Fibroblast of skin of scalp (primary cell): ENCODE measurements at regions not wholly inside any gene's neighbourhood (a gene's known extent, or its start where the extent isn't known, plus 50 kb on each side); places are given as distances from the start of the nearest gene placed in this dataset.
"Not testable (repeated sequence)": the region's sequence is repeated elsewhere in the genome, so short reads cannot be mapped to it uniquely, and the experiment has no call there.

ENCODE experiments used
- DNase-seq: peaks from one replicate; pipeline ENCODE4 v3.0.0-alpha.2; 2013

DNA sequence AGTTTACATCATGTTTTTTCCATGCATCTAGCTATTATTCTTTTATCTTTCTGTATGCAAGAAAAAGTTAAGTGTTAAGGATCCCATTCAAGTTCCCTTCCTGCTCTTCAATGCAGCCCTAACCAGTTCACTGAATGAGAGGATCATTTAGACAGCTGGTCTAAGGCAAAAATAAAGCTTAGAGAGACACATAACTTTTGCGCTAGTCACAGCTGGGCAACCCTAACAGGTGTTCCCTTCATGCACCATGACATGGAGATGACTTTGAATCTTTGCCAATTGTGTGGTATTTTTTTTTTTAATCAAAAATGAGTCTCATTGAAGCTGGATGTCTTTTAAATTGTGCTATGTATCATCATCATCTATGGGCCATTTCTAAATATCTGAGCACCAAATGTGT lies 393.8 kb upstream of the CYRIA start:
- no peak for DNase-seq

DNA sequence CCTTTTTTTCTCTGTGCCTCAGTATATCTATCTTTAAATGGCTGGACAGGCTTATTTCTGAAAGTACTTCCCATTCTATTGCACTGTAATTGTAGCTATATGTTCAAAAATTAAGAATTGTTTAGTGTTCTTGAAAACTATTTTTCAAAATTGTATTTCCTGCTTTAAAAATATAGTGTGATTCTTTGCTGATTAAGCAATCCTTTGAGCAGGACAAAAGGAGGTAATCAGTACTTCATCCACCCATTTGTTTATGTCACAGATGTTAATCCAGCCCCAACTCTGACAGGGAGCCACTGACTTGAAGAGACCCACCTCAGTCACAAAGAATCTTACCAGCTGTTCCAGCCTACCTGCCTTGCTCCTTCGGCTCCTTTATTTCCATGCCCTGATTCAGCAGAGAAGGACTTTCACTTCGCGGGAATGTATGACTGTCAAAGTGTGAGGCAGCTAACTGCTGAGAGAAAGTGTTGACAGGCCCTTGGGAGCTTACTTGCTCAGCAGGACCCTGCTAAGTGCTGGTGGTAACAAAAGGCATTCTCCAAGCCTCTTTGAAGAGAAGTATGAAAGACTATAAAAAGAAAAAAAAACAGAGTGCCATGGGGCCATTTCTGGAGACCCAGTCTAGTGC lies 393.3 kb upstream of the CYRIA start:
- DNase-seq, result no peak

DNA sequence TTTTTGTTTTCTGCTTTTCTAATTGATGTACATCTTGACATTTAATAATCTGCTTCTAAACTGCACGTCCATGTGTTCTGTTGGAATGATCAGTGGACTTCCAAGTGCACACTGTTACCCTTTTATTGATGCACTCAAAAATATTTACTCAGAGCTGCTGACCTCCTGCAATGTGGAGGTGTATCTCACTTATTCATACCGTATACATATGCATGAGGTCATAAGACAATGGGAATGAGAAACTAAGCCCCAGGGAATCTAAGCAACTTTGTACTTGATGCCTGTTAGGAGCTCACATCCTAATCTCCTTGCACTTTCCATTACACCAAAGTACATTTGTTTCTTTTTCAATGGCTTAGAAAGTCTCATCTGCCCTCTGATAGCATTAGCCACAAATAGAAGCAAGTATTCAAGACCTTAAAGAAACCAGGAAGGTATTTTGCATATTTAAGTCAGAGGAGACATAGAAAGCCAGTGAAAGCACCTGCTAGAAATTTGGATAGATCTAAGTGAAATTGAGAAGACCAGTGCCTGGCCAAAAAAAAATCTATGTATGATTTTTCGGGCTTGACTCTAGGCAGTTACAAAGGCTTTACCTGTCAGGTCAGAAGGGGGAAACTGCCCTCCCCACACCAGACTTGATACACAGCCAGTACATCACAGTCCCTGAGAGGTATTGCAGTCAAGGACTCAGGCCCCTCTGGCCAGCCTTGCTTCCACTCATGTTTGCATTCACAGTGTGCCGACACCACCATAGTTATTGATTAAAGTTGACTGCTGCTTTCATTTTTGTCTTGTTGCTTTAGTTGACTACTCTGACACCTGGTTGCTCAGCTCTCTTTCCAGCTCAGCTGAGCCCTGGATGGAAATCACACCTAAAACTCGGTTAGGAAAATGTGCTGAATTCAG lies 391.7 kb upstream of the CYRIA start:
- DNase-seq, result no peak

DNA sequence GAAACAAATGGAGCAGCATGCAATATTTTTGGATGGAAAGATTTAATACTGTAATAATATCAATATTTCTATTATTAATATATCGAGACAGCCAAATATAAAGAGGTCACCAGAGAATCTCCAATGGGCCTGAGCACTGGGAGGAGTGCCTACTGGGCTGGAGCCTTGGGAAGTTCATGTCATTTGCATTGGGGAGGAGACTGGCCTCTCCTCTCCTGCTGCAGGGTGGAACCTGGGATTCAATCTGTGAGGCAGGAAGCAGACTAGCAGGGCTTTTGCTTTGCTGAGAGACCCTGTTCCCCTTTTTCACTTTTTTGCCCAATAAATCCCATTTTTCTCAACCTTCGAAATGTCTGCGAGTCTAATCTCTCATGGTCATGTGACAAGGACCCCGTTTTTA lies 390.6 kb upstream of the CYRIA start:
- DNase-seq, result no peak

DNA sequence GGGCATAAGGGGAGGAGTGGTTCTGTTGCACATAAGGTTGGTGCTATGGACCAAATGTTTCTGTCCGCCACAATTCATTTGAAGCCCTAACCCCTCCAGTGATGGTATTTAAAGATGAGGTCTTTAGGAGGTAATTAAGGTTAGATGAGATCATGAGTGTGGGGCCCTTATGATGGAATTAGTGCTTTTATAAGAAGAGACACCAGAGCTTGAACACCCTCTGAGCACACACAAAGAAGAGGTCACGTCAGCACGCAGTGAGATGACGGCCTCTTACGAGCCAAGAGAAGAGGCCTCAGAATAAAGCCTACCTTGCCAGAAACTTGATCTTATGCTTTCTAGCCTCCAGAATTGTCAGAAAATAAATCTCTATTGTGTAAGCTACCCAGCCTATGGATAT lies 386.4 kb upstream of the CYRIA start:
- no peak for DNase-seq

DNA sequence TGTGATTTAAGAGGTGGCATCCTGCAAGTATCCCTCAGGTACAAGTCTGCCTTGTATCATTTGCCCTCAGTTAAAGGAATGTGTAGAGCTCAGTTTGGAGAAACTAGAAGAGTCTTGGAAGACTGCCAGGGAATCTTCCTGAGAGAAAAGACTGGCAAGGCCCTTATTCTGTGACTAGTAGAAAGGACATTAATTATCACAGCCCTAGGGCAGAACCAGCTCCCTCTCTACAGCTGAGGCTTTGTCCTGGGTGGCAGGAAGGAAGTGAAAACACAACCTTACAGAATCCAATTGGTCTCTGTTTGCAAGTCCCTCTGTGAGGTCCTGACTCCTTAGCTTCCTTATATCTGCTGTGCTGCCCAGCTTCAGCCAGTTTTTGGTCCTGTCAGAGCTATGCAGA lies 385.9 kb upstream of the CYRIA start:
- no peak for DNase-seq

DNA sequence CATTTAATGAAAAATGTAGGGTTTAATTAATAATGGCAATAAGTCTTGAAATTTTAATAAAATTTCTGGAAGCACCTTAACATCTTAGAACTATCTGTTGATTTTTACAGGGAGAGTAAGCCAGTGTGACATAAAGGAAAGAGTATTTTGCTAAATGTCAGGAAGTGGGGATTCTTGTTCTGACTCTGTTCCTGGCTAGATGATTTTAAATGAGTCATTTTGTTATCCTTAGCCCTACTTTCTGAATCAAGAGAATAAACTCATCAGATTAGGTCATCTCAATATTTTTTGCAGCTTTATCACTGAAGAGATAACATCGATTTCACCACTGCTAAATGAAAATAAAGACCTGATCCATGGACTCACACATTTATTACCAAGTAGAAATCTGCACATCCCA lies 377.5 kb upstream of the CYRIA start:
- DNase-seq, result peak; percentile 1

DNA sequence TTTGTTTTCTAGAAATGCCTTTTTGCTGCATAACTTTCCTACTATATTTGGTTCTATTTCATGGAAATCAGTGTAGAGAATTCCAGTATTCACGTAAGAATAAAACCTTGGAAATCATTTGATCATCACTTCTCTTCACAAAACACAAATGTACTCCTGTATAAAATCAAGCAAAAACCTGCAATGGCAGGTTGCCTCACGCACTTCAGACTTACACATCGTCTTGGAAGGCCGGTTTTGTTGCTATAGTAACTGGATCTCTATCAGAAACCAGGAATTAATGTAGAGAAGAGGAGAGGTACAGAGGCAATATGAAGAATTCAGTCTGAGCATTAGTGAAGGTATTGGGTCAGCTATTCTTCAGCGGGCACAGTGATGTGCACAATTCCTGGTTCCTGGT lies 370.7 kb upstream of the CYRIA start:
- no peak for DNase-seq

DNA sequence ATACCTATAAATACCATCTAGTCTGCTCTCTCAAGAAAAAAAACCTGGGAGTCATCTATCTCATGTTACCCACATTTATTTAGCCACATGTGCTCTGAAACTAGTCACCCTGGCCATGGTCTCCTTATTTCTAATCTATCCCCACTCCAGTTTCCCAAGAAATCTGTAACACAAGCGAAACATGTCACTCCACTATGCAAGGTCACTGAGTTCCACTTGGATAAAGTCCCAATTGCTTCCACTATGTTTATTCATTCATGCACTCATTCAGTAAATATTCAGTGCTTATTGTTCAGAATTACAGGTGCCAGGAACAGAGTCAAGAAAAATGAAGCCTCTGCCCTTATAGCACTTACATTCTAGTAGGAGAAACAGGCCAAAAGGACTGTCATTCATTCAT lies 369.4 kb upstream of the CYRIA start:
- no peak for DNase-seq

DNA sequence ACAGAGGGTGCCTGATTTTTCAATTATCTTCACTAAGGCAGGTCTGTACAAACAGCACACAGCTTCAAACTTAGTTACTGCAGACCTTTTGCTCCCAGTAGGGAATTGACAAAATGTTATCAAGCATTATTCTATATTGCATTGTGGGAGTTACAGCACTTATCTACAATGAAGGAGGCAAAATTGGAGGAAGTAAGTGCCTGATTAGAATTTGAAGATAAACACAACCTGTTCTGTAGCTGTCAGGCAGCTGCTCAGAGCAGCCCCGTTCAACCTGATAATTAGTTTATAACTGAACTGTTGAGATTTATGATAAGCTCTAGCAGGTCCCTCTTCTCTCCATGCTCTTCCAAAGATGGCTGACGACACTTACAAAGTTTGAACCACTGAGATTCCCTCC lies 364.4 kb upstream of the CYRIA start:
- no peak for DNase-seq

DNA sequence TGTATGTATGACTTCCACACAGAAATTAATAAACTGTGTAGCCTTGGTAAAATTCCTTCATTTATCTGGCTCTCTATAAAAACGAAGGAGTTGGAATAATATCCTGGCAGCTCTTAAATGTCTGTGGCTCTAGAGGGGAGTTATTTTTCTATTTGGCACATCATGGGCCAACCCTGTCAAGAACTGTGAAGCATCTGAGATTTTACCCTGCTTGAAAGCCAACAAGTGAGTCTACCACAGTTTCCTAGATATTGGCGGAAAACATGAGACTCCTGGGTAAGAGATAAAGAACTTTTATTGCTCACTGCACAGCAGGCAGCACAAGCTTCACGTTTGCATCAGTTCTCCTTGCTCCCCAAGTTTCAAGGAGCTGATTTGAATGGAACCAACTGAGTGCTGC lies 346.7 kb upstream of the CYRIA start:
- DNase-seq, result no peak

DNA sequence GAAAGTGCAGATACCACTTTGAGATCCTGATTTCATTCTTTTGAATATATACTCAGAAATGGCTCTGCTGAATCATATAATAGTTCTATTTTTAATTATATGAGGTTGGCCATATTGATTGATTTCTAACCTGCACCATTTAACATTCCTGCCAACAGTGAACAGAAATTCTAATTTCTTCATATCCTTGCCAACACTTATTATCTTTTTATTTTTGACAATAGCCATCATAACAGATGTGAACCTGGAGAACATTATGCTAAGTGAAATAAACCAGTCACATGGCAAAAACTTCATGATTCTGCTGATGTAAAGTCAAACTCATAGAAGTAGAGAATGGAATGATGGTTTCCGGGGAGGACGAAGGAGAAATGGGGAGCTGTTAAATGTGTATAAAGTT lies 344.5 kb upstream of the CYRIA start:
- no peak for DNase-seq

DNA sequence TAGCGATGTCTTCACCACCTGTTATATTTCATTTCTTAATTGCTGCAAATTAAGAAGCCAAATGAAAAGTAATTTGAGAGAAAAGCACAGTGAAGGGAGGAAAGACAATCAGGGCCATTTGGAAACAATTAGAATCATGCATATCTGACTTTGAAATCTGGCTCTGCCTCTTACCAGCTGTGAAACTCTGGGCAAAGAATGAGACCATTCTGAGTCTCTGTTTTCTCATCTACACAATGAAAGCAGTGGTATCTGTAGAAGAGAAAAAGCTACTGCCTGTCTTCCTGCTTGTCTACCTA lies 334.5 kb upstream of the CYRIA start:
- DNase-seq, result no peak

DNA sequence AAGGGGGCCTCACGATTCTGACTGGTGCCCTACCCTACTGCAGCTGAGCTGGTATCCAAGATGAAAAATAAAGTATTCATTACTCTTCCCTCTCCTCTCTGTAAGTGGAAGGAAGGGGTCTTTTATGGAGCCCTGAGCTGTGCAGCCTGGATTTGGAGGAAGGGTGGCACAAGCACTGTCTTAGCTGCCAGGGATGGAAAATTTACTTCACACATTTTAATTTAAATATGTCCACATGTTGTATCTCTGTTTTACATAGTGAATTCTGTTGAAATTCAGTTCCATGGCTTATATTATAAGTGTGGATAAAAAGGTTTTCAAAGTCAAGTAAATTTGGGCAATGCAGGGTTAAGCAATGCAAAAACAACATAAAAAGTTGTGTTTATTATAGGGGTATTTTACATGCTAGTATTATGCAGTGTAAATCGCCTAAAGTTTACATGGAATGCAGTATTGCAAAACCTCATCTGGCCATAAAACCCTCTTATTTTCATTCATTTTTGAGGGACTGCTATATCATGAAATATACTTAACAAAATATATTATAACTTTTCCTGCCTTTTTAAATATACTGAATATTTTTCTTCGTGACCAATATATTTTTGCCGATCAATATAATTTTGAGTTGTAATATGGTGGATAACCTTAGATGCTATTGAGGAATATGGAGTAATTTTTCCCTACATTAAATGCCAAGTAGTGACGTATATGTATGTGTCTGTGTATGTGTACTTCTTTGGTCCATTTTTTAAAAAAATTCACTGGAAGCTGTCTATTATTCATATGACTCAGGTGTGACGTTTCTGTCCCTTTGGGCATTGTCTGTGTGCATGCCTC lies 333.9 kb upstream of the CYRIA start:
- no peak for DNase-seq

DNA sequence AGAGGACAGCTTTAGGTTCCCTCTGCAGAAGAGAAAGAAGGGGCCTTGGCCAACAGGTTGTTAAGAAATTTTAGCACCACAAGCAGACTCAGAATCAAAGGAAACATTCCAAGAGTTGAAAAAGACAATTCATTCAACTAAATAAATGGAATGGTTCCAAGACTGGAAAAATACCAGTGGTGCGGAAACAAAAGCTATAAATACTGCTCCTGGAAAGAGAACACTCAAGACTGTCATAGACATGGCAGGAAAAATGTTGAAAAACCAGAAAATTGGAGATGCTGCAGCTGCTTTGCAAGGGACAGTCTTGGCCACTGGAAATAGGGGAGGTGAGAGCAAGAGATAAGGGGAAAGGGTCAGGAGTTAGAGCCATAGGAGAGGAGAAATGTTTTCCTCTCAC lies 312.7 kb upstream of the CYRIA start:
- DNase-seq, result no peak

DNA sequence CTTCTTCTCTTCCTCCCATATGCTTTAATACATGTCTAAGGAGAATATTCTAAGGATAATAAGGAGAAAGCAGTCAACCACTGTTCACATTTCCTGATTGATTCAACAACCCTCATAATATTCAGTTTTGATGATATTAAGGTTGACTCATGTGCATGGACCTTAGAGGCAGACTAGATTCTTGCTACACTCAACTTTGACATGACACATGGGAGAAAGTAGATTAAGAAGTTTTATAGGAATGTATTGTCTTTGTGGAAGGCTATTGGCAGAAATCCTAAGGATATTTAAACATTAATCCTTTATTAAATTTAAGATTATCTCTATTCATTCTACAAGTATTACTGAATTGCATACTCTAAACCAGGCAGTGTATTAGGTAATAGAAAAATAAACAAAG lies 309.1 kb upstream of the CYRIA start:
- peak; percentile 1 for DNase-seq

DNA sequence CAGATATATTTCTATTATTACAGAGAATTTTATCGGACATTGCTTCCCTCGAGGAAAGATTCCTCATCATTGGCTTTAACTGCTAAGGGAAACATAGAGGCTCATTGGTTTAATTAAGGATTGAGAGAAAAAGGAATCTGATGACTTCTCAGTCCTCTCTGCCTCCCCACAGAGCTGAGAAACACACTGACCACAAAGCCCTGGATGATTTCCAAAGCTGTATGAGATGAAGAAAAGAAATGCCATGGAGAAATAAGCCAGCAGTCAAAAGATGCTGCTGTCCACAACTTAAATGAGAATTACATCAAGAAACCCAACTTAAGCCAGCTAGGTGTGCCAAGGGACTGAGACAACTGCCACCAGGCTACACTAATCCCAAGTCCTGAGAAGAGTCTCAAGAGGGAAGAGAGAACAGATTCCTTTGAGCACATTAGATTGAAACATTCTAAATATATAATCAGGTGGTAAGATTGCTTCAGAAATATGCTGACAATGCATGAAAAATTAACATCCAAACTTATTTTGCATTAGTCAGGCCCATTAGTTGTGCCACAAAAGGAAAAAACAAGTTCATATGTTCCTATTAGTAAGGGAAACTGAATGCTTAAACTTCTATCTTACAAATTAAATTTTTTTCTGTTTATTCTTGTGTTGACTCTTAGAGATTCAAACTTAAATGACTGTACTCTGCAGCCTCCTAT lies 308.1 kb upstream of the CYRIA start:
- peak; percentile 38 for DNase-seq

DNA sequence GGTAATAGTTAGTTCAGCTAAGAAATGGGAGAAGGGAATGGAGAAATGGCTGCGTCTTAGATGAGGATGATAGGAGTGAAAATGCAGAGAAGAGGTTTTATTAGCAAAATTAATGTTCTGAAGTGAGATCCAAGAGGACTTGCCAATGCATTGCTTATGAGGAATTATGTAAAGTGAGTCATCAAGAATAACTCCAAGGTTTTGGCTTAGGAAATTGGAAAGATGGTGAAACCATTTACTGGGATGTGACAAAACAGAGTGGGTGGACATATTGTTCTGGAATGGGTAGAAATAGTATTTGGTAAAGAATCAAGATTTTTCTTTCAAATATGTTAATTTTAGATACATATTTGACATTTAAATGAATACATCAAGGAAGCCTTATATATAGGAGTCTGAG lies 306.6 kb upstream of the CYRIA start:
- DNase-seq, result no peak

DNA sequence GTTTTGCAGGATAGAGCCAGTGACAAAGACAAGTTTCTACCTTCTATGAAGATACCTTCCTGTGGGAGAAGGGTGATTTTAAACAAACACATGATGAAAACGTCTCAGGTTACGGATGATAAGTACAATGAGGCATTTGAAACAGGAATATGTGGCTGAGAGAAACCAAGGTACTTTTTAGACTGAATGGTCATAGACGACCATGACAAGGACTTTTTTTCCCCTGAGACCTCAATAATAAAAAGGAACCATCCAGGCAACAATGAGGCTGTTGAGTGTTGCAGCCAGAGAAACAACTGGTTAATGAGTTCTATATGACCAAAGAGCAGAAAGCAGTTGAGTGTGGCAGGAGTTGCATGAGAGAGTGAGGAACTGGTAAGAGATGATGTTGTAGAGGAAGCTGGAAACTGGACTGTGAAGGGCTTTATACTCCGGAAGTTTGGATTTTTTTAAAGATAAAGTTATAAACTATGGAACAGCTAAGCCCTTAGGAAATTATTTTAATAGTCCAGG lies 306.1 kb upstream of the CYRIA start:
- no peak for DNase-seq

DNA sequence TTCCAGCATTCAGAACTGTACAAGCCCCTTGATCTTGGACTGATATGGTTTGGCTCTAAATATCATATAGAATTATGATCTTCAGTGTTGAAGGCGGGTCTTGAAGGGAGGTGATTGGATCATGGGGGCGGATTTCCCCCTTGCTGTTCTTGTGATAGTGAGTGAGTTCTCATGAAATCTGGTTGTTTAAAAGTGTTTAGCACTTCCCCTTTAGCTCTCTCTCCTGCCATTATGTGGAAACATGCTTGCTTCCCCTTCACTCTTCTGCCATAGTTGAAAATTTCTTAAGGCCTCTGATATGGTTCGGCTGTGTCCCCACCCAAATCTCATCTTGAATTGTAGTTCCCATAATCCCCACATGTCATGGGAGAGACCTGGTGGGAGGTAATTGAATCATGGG lies 305.3 kb upstream of the CYRIA start:
- DNase-seq, result not testable (repeated sequence)

DNA sequence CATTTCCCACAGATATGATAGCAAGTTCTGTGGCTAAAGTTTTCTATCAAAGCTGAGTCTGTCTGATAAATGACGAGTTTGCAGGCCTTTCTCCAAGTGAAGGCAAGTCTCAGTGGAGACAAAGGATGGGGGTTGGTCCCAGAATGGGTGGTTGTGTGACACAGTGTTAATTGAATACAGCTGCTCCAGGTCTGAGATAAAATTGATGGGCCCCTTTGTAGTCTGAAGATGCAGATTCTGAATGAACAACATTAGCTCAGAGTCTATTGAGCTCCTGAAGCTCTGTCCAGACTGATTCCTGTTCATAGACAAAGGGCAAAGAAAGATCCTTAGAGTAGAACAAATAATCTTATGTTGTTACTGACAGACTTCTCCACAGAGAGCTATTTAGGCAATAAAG lies 296.9 kb upstream of the CYRIA start:
- DNase-seq, result no peak

DNA sequence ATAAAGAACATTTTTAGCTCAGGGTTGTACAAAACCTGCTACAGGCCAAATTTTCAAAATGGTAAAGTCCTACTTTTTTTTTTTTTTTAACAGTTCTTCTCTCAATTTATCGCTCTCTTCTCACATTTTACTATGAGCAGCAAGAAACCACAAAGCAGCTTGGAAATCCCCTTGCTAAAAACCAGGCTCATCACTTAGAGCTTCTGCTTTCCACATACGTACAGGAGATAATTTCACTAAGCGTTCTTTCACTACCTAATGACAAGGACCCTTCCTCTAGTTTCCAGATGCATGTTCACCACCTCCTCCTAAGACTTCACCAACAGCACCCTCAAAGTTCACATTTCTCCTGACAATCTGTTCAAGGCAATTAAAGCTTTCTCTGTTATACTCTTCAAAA lies 294.9 kb upstream of the CYRIA start:
- no peak for DNase-seq

DNA sequence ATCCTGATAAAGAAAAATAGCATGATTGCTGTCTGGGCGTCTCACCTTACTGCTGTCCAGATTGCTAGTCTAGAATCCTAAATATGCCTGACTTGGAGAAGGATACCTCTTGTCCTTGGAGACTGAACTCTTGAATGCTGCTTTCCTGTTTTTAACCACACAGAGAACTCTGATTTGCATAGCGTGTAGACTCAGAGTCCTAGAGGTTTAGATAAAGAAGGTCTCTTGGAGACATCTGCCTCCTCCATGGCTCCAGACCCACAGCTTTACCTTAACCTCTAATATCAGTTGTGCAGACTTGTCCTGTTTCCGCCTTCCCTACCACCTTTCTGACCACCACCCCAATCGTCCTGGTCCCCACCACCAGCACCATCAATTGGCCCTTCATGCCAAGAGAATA lies 292.6 kb upstream of the CYRIA start:
- DNase-seq, result no peak
